A549 (cell line): ENCODE measurements at regions not wholly inside any gene's neighbourhood (a gene's known extent, or its start where the extent isn't known, plus 50 kb on each side); places are given as distances from the start of the nearest gene placed in this dataset.

ENCODE experiments used
- ATAC-seq, 2 experiments: fragments of 200-7000 bp in 1 of 2; fragments of >200 bp in 1 of 2; cut with Nextera tagmentation in 1 of 2; cut with Tn5 transposase in 1 of 2; 3 replicates each; pipeline versions ENCODE4 v1.8.0 to v1.9.1; 2018 to 2020; ENCODE audit warnings: mild to moderate bottlenecking in 1 of 2, moderate library complexity in 1 of 2
- CTCF ChIA-PET: fragments of 300-600 bp; sonication (Branson Sonifier 250); formaldehyde crosslinking; extraction: SDS; loops from one replicate; lab custom pipeline; 2021; ENCODE audit warnings: antibody characterized with exemption, inconsistent platforms; lab: Yijun Ruan, JAX
- POLR2A ChIA-PET: fragments of 350-600 bp; formaldehyde crosslinking; extraction: SDS; loops from one replicate; lab custom pipeline; 2021; ENCODE audit warnings: antibody characterized with exemption, inconsistent platforms; lab: Yijun Ruan, JAX
- DNase-seq, 2 experiments: peaks; one replicate each; pipeline versions ENCODE4 v3.0.0 to v3.0.0-alpha.2; 2011 to 2016; ENCODE audit warnings: low read depth in 1 of 2, low spot score in 1 of 2
- FAIRE-seq: peaks from 2 replicates; lab custom pipeline; 2011; peaks lifted over from hg19 to GRCh38; lab: Jason Lieb, UNC
- H3K27ac ChIP-seq, 2 experiments: fragments of >200 bp; sonication (Bioruptor Twin); formaldehyde crosslinking; 3 replicates each; pipeline ENCODE4 v1.5.1; 2016 to 2017
- H3K4me1 ChIP-seq: fragments of >200 bp; sonication (Bioruptor Twin); formaldehyde crosslinking; 3 replicates; pipeline ENCODE4 v1.6.1; 2016
- H3K4me2 ChIP-seq: fragments of >200 bp; sonication (Bioruptor Twin); formaldehyde crosslinking; 3 replicates; pipeline ENCODE4 v1.6.1; 2016
- H3K4me3 ChIP-seq: fragments of >200 bp; sonication (Bioruptor Twin); formaldehyde crosslinking; 3 replicates; pipeline ENCODE4 v1.5.1; 2016
- H3K9me3 ChIP-seq: fragments of >200 bp; sonication (Bioruptor Twin); formaldehyde crosslinking; 3 replicates; pipeline ENCODE4 v1.6.1; 2016
- CBX2 ChIP-seq: fragments of 200-600 bp; sonication (generic); IDR thresholded peaks from 2 replicates; pipeline ENCODE4 v1.6.1; 2016; ENCODE audit warnings: low read depth, mild to moderate bottlenecking, borderline replicate concordance
- CHD2 ChIP-seq: fragments of 150-350 bp; IDR thresholded peaks from 2 replicates; pipeline ENCODE4 v1.6.1; 2014; ENCODE audit warnings: low read length; ENCODE audit not compliant: partially characterized antibody
- CHD4 ChIP-seq: fragments of 200-600 bp; sonication (generic); IDR thresholded peaks from 2 replicates; pipeline ENCODE4 v1.6.1; 2016; ENCODE audit warnings: antibody characterized with exemption, mild to moderate bottlenecking, borderline replicate concordance
- EHMT2 ChIP-seq: fragments of 200-600 bp; sonication (generic); IDR thresholded peaks from 2 replicates; pipeline ENCODE4 v1.6.1; 2016; ENCODE audit warnings: antibody characterized with exemption, low read depth, mild to moderate bottlenecking, moderate library complexity
- EP300 ChIP-seq, 2 experiments: fragments of >200 bp; sonication (Bioruptor Twin); formaldehyde crosslinking; IDR thresholded peaks; 2 replicates in 1 of 2; 3 replicates in 1 of 2; pipeline ENCODE4 v1.6.1; 2016 to 2017
- FOXS1 ChIP-seq: fragments of 250-450 bp; sonication (Bioruptor Pico); IDR thresholded peaks from 2 replicates; pipeline ENCODE4 v1.5.0; 2020; ENCODE audit warnings: mild to moderate bottlenecking, moderate library complexity
- HES2 ChIP-seq: fragments of >200 bp; sonication (Bioruptor Twin); formaldehyde crosslinking; IDR thresholded peaks from 2 replicates; pipeline ENCODE4 v1.6.1; 2016
- HOXA7 ChIP-seq: fragments of 250-450 bp; sonication (Bioruptor Pico); IDR thresholded peaks from 2 replicates; pipeline ENCODE4 v1.5.0; 2020; ENCODE audit warnings: mild to moderate bottlenecking, moderate library complexity
- HOXB13 ChIP-seq: fragments of 250-450 bp; sonication (Bioruptor Pico); IDR thresholded peaks from 2 replicates; pipeline ENCODE4 v1.5.0; 2020; ENCODE audit warnings: low read depth, mild to moderate bottlenecking, moderate library complexity
- HOXB5 ChIP-seq: fragments of 250-450 bp; sonication (Bioruptor Pico); IDR thresholded peaks from 2 replicates; pipeline ENCODE4 v1.5.0; 2020; ENCODE audit warnings: mild to moderate bottlenecking, moderate library complexity
- MYC ChIP-seq: IDR thresholded peaks from 2 replicates; pipeline ENCODE4 v1.6.1; 2012; ENCODE audit warnings: mild to moderate bottlenecking, inconsistent platforms, low read length, improper control_type of control experiment, borderline replicate concordance
- NFE2L2 ChIP-seq: fragments of 150-350 bp; conservative IDR thresholded peaks from 2 replicates; pipeline ENCODE4 v1.6.1; 2014; ENCODE audit warnings: low read length
- PHF8 ChIP-seq: fragments of 200-600 bp; sonication (generic); IDR thresholded peaks from 2 replicates; pipeline ENCODE4 v1.6.1; 2016; ENCODE audit warnings: low read depth, mild to moderate bottlenecking, antibody characterized with exemption, moderate library complexity, borderline replicate concordance
- RFX5 ChIP-seq: fragments of 450-650 bp; IDR thresholded peaks from 2 replicates; pipeline ENCODE4 v1.7.1; 2014; ENCODE audit warnings: antibody characterized with exemption, mild to moderate bottlenecking, moderate library complexity
- TP53 ChIP-seq: fragments of 250-450 bp; sonication (Bioruptor Pico); IDR thresholded peaks from 2 replicates; pipeline ENCODE4 v1.5.0; 2021; ENCODE audit warnings: mild to moderate bottlenecking, moderate library complexity
- WGBS: methylation state at CpG from one replicate; pipeline ENCODE4 v1.1.6; 2017; ENCODE audit errors: missing lambda C conversion rate; 5-methylcytosine and 5-hydroxymethylcytosine counted together
- TF ChIP-seq, protein P1 (sequence below): fragments of 450-650 bp; IDR thresholded peaks from 2 replicates; pipeline ENCODE4 v1.6.1; 2014; ENCODE audit warnings: antibody characterized with exemption
- TF ChIP-seq, protein P2 (sequence below): fragments of 250-450 bp; sonication (Bioruptor Pico); IDR thresholded peaks from 2 replicates; pipeline ENCODE4 v1.5.0; 2021; ENCODE audit warnings: mild to moderate bottlenecking, moderate library complexity, borderline replicate concordance
- TF ChIP-seq, protein P3 (sequence below): fragments of >200 bp; sonication (Bioruptor Twin); formaldehyde crosslinking; IDR thresholded peaks from 3 replicates; pipeline ENCODE4 v1.5.1; 2016
- TF ChIP-seq, protein P4 (sequence below): fragments of >200 bp; sonication (Bioruptor Twin); formaldehyde crosslinking; IDR thresholded peaks from 3 replicates; pipeline ENCODE4 v1.6.1; 2016
- TF ChIP-seq, protein P5 (sequence below): fragments of 150-350 bp; IDR thresholded peaks from 2 replicates; pipeline ENCODE4 v1.6.1; 2014; ENCODE audit warnings: low read depth, mild to moderate bottlenecking, low read length
- TF ChIP-seq, protein P6 (sequence below): IDR thresholded peaks from 2 replicates; pipeline ENCODE4 v1.6.1; 2012

GRCh38 chr20:55251170-55251569, 754.1 kb downstream of the CBLN4 start:
- POLR2A ChIA-PET: no interaction called here
- H3K27ac ChIP-seq: no peak overlapping the region
- no peaks in the 10 kb centered on the region; the same call in 2 of the 3 replicates for H3K9me3 ChIP-seq
- no peak overlapping the region for H3K4me2 ChIP-seq
- H3K4me1 ChIP-seq: no peaks in the 10 kb centered on the region
- no peak overlapping the region for H3K4me3 ChIP-seq
- peak in 1 of 2 experiments; percentile 2 for DNase-seq
- no peak for ATAC-seq
- no peak for TF ChIP-seq CHD2
- no peak for TF ChIP-seq FOXS1 (CRISPR knock-in tag)
- no peak for TF ChIP-seq PHF8
- TF ChIP-seq, protein P1, sequence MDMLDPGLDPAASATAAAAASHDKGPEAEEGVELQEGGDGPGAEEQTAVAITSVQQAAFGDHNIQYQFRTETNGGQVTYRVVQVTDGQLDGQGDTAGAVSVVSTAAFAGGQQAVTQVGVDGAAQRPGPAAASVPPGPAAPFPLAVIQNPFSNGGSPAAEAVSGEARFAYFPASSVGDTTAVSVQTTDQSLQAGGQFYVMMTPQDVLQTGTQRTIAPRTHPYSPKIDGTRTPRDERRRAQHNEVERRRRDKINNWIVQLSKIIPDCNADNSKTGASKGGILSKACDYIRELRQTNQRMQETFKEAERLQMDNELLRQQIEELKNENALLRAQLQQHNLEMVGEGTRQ: no peak
- TF ChIP-seq HOXB5: no peak
- no peak for TF ChIP-seq CHD4
- TF ChIP-seq EHMT2: no peak
- no peak for TF ChIP-seq CBX2
- CTCF ChIA-PET: no interaction called here
- 72% methylated on average over 22 of the region's 22 CpGs for WGBS
- no peak for FAIRE-seq

DNA sequence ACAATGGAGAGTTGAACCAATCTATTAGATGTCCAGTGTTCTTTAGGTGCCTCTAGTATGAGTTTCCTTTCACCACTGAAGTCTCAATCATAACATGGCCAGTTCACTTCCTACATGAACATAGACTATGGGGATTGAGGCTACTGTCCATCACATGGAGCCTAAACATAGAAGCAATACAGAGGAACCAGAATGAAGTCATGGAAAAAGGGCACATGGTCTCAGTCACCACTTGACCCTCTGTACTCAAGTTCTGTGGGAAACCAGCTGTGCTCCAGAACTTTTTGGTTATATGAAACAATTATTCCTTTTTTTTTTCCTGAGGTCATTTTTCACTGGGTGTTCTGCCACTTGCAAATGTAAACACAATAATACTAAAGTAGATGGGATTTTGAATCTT, 762.5 kb downstream of the CBLN4 start:
- POLR2A ChIA-PET: no interaction called here
- no peak for FAIRE-seq
- CTCF ChIA-PET: no interaction called here

GRCh38 chr20:55239269-55239668, 763.9 kb downstream of the DOK5 start:
- H3K4me2 ChIP-seq: no peak overlapping the region
- H3K9me3 ChIP-seq: no peaks in the 10 kb centered on the region
- no peak overlapping the region for H3K4me3 ChIP-seq
- ChIA-PET CTCF (interaction anchor here (0.6 kb wide), 1 partner anchor 108 kb away, joined by 3 read pairs; no protein-coding TSS in a partner anchor), POLR2A (no interaction called here)
- H3K27ac ChIP-seq: no peak overlapping the region
- FAIRE-seq (no peak), DNase-seq (no peak), ATAC-seq (no peak)
- 4% methylated on average over 1 of the region's 1 CpG for WGBS
- no peaks in the 10 kb centered on the region for H3K4me1 ChIP-seq
- TF ChIP-seq, protein P2, sequence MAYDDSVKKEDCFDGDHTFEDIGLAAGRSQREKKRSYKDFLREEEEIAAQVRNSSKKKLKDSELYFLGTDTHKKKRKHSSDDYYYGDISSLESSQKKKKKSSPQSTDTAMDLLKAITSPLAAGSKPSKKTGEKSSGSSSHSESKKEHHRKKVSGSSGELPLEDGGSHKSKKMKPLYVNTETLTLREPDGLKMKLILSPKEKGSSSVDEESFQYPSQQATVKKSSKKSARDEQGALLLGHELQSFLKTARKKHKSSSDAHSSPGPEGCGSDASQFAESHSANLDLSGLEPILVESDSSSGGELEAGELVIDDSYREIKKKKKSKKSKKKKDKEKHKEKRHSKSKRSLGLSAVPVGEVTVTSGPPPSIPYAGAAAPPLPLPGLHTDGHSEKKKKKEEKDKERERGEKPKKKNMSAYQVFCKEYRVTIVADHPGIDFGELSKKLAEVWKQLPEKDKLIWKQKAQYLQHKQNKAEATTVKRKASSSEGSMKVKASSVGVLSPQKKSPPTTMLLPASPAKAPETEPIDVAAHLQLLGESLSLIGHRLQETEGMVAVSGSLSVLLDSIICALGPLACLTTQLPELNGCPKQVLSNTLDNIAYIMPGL (CRISPR knock-in tag): no peak
- TF ChIP-seq EP300 (IDR thresholded peaks at IDR 0.05): no peak
- TF ChIP-seq, protein P3, sequence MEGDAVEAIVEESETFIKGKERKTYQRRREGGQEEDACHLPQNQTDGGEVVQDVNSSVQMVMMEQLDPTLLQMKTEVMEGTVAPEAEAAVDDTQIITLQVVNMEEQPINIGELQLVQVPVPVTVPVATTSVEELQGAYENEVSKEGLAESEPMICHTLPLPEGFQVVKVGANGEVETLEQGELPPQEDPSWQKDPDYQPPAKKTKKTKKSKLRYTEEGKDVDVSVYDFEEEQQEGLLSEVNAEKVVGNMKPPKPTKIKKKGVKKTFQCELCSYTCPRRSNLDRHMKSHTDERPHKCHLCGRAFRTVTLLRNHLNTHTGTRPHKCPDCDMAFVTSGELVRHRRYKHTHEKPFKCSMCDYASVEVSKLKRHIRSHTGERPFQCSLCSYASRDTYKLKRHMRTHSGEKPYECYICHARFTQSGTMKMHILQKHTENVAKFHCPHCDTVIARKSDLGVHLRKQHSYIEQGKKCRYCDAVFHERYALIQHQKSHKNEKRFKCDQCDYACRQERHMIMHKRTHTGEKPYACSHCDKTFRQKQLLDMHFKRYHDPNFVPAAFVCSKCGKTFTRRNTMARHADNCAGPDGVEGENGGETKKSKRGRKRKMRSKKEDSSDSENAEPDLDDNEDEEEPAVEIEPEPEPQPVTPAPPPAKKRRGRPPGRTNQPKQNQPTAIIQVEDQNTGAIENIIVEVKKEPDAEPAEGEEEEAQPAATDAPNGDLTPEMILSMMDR: no peak
- TF ChIP-seq RFX5: no peak
- TF ChIP-seq, protein P4, sequence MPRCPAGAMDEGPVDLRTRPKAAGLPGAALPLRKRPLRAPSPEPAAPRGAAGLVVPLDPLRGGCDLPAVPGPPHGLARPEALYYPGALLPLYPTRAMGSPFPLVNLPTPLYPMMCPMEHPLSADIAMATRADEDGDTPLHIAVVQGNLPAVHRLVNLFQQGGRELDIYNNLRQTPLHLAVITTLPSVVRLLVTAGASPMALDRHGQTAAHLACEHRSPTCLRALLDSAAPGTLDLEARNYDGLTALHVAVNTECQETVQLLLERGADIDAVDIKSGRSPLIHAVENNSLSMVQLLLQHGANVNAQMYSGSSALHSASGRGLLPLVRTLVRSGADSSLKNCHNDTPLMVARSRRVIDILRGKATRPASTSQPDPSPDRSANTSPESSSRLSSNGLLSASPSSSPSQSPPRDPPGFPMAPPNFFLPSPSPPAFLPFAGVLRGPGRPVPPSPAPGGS: no peak
- no peak for TF ChIP-seq HES2
- TF ChIP-seq HOXA7 (CRISPR knock-in tag): no peak
- TF ChIP-seq, protein P5, sequence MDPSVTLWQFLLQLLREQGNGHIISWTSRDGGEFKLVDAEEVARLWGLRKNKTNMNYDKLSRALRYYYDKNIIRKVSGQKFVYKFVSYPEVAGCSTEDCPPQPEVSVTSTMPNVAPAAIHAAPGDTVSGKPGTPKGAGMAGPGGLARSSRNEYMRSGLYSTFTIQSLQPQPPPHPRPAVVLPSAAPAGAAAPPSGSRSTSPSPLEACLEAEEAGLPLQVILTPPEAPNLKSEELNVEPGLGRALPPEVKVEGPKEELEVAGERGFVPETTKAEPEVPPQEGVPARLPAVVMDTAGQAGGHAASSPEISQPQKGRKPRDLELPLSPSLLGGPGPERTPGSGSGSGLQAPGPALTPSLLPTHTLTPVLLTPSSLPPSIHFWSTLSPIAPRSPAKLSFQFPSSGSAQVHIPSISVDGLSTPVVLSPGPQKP: no peak
- TF ChIP-seq CHD2: no peak
- TF ChIP-seq MYC: no peak

More for the DNA sequence above, 762.5 kb downstream of the CBLN4 start:
- ATAC-seq (no peak), DNase-seq (no peak)
- Histone ChIP-seq H3K9me3 (no peaks in the 10 kb centered on the region), H3K4me1 (no peaks in the 10 kb centered on the region), H3K27ac (no peak overlapping the region), H3K4me2 (no peak overlapping the region)
- TF ChIP-seq HOXB13: no peak
- TF ChIP-seq TP53: no peak
- no peak for TF ChIP-seq NFE2L2
- TF ChIP-seq PHF8: no peak
- TF ChIP-seq, protein P5: no peak
- TF ChIP-seq, protein P6, sequence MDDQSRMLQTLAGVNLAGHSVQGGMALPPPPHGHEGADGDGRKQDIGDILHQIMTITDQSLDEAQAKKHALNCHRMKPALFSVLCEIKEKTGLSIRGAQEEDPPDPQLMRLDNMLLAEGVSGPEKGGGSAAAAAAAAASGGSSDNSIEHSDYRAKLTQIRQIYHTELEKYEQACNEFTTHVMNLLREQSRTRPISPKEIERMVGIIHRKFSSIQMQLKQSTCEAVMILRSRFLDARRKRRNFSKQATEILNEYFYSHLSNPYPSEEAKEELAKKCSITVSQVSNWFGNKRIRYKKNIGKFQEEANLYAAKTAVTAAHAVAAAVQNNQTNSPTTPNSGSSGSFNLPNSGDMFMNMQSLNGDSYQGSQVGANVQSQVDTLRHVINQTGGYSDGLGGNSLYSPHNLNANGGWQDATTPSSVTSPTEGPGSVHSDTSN: no peak
- TF ChIP-seq HES2: no peak
- TF ChIP-seq, all 56 proteins: peak for 0
- no peak overlapping the region for H3K4me3 ChIP-seq
